Natural killer cell treated with Interleukin-12 subunit alpha and Interleukin-12 subunit beta and Interleukin-15 and Interleukin-18, amount 100 ng/mL, for 72 hours (primary cell): ENCODE measurements at regions not wholly inside any gene's neighbourhood (a gene's known extent, or its start where the extent isn't known, plus 50 kb on each side); places are given as distances from the start of the nearest gene placed in this dataset.

ENCODE experiments used
- ATAC-seq, 2 donors: fragments of 150-1000 bp; cut with Tn5 transposase in 1 of 2; sonication (Bioruptor Pico), chemical (Tn5 transposase) in 1 of 2; 2 replicates each; pipeline ENCODE4 v1.10.0; 2021
- DNase-seq: peaks from one replicate; pipeline ENCODE4 v3.0.0; 2022; ENCODE audit warnings: low spot score
- H3K27ac Mint-ChIP-seq, 2 donors: 1 replicate in 1 of 2; 2 replicates in 1 of 2; pipeline ENCODE4 v1.8.0; 2022; ENCODE audit warnings: mixed read lengths in 2 of 2, mild to moderate bottlenecking in 1 of 2, moderate library complexity in 1 of 2
- H3K27me3 Mint-ChIP-seq, 2 donors: 1 replicate in 1 of 2; 2 replicates in 1 of 2; pipeline ENCODE4 v1.8.0; 2022; ENCODE audit warnings: mixed read lengths in 2 of 2
- H3K36me3 Mint-ChIP-seq: one replicate; pipeline ENCODE4 v1.8.0; 2022; ENCODE audit warnings: mixed read lengths
- H3K4me1 Mint-ChIP-seq, 2 donors: 1 replicate in 1 of 2; 2 replicates in 1 of 2; pipeline ENCODE4 v1.8.0; 2022; ENCODE audit warnings: low read depth in 2 of 2, mixed read lengths in 2 of 2, mild to moderate bottlenecking in 1 of 2
- H3K4me3 Mint-ChIP-seq: one replicate; pipeline ENCODE4 v1.8.0; 2022; ENCODE audit warnings: mixed read lengths
- H3K9me3 Mint-ChIP-seq: 2 replicates; pipeline ENCODE4 v1.8.0; 2022; ENCODE audit warnings: mixed read lengths

DNA sequence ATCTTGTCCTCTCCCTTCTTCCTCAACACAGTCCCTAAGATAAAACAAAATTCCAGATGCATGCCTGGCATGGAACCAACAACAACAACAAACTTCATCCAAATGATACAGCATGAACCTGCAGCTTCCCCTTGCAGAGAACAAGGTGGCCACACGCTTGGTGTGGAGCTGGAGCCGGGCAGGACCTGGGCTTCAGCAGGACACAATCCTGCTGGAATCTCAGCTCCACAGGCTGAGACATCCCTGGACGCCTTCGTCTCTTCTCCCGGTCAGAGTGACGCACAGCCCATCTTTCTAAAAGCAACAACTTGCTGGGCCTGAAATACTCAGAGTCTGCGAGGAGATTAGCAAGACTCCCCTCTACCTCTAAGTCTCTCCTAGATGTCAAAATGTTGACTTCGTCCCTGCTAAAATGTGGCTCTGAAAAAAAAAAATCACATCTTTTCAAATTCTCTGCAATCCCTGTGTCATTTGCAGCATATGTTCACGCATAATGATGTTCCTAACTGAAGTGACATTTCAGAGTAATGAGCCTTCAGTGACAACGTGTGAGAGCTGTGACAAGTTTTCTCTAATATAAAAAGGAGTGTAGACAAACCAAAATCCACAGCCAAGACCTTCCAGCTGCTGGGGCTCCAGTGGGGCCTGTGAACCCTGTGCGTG, 1232.3 kb downstream of the TBC1D22A start:
- no peak for ATAC-seq
- Mint-ChIP-seq H3K27ac (no peak overlapping the region), H3K36me3 (peaks cover 2% of the 10 kb centered on the region), H3K4me3 (no peak overlapping the region), H3K9me3 (peaks cover under 1% of the 10 kb centered on the region), H3K4me1 (no peaks in the 10 kb centered on the region), H3K27me3 (peaks cover 3 to 13% of the 10 kb centered on the region in 2 donors)
- no peak for DNase-seq

GRCh38 chr22:47994045-47994444, 1231.6 kb downstream of the TBC1D22A start:
- H3K27ac Mint-ChIP-seq: no peak overlapping the region
- peaks cover 3% of the 10 kb centered on the region for H3K9me3 Mint-ChIP-seq

GRCh38 chr22:47990481-47990880, 1228.0 kb downstream of the TBC1D22A start:
- DNase-seq: no peak
- no peak overlapping the region for H3K4me3 Mint-ChIP-seq

More at GRCh38 chr22:47994045-47994444, 1231.6 kb downstream of the TBC1D22A start:
- Mint-ChIP-seq H3K27me3 (peaks cover 8 to 18% of the 10 kb centered on the region in 2 donors), H3K4me1 (no peaks in the 10 kb centered on the region), H3K4me3 (no peak overlapping the region), H3K36me3 (peaks cover 6% of the 10 kb centered on the region)
- ATAC-seq (no peak), DNase-seq (no peak)

DNA sequence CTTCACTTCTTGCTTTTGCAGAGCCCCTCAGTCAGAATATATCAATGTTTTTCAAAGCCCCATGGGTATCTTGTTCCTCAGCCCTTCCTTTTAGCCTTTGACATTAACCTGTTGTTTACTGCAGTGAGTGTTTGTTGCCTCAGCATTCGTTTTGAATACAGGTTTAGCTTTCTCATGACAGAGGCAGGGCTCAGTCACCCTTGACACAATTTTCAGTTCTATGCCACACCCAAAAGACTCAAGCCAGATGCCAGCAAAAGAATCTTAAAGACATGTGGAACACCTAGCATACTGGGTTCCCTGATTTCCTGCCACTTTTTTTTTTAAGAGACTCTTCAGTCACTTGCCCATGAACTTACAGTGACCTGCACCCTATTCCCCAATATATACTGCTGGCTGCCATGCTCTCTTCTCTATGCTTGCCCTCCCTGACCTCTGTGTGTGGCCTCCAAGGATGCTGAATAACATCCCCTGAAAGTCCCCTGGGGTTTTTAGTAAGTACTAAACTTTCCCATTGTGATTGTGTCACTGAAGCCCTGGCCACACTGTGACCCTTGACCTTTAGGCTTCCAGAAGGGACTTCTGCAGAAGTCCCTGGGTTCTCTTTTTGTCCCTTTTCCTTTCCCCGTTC, 1225.5 kb downstream of the TBC1D22A start:
- peaks cover 24% of the 10 kb centered on the region for H3K9me3 Mint-ChIP-seq
- no peak overlapping the region for H3K4me3 Mint-ChIP-seq
- H3K4me1 Mint-ChIP-seq: no peaks in the 10 kb centered on the region
- H3K36me3 Mint-ChIP-seq: peaks cover 31% of the 10 kb centered on the region
- H3K27me3 Mint-ChIP-seq: peaks cover 44 to 59% of the 10 kb centered on the region in 2 donors
- H3K27ac Mint-ChIP-seq: no peak overlapping the region
- DNase-seq (no peak), ATAC-seq (no peak)

More at GRCh38 chr22:47990481-47990880, 1228.0 kb downstream of the TBC1D22A start:
- H3K27me3 Mint-ChIP-seq: peaks cover 41 to 42% of the 10 kb centered on the region in 2 donors
- no peaks in the 10 kb centered on the region for H3K4me1 Mint-ChIP-seq
- no peak for ATAC-seq
- no peak overlapping the region for H3K27ac Mint-ChIP-seq
- peaks cover 31% of the 10 kb centered on the region for H3K36me3 Mint-ChIP-seq
- H3K9me3 Mint-ChIP-seq: peaks cover 24% of the 10 kb centered on the region

GRCh38 chr22:47976219-47976618, 1213.8 kb downstream of the TBC1D22A start:
- H3K4me1 Mint-ChIP-seq: no peaks in the 10 kb centered on the region
- DNase-seq: no peak
- no peak overlapping the region for H3K4me3 Mint-ChIP-seq
- no peaks in the 10 kb centered on the region for H3K9me3 Mint-ChIP-seq
- no peak overlapping the region for H3K27ac Mint-ChIP-seq
- H3K36me3 Mint-ChIP-seq: peaks cover 5% of the 10 kb centered on the region
- peaks cover 21 to 49% of the 10 kb centered on the region in 2 donors for H3K27me3 Mint-ChIP-seq
- no peak for ATAC-seq

GRCh38 chr22:47967831-47968230, 1205.4 kb downstream of the TBC1D22A start:
- Mint-ChIP-seq H3K9me3 (no peaks in the 10 kb centered on the region), H3K27ac (no peak overlapping the region), H3K36me3 (no peaks in the 10 kb centered on the region), H3K4me3 (no peak overlapping the region), H3K4me1 (no peaks in the 10 kb centered on the region), H3K27me3 (peaks cover 12 to 34% of the 10 kb centered on the region in 2 donors)
- ATAC-seq (no peak), DNase-seq (no peak)

DNA sequence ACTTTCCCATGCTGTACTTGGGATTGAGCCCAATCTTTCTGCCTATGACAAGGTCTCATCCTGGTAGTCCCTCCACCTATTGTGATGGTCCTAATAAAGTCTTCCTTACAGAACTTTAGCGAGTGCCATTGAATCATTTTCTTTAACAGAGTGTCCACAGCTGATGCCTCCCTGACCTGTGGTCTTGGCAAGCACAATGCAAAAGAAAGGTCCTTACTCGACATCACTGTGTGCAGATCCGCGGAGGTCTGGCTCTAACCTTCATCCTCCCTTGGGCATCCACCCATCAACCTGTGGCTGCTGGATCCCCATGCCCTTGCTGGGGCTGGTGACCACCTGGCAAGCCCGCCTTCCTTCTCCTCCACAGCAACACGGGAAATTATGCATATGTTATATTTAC, 1203.9 kb downstream of the TBC1D22A start:
- Mint-ChIP-seq H3K27me3 (peaks cover 11 to 32% of the 10 kb centered on the region in 2 donors), H3K4me1 (no peaks in the 10 kb centered on the region), H3K27ac (no peak overlapping the region), H3K36me3 (no peaks in the 10 kb centered on the region), H3K4me3 (no peak overlapping the region), H3K9me3 (no peaks in the 10 kb centered on the region)
- ATAC-seq: no peak
- DNase-seq: no peak

DNA sequence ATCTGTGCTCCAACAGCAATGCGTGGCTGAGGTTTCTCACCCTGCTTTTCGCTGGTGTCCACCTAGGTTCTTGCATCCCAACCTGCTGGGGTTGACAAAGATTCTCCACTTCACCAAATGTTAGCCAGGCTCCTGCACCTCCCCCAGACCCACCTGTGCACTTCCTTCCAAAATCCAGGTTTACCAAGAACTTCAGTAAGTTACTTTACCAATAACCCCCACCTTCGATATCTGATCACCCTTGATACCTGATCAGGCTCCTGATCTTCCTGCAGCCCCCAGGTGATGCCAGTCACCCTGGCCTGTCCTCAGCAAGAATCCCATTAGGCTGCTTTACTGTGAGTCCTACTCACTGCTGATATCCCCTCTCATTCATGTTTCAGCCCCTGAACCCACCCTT, 1203.4 kb downstream of the TBC1D22A start:
- H3K27ac Mint-ChIP-seq: no peak overlapping the region
- no peaks in the 10 kb centered on the region for H3K36me3 Mint-ChIP-seq
- peaks cover 11 to 32% of the 10 kb centered on the region in 2 donors for H3K27me3 Mint-ChIP-seq
- H3K4me1 Mint-ChIP-seq: no peaks in the 10 kb centered on the region
- no peak for ATAC-seq
- H3K4me3 Mint-ChIP-seq: no peak overlapping the region
- H3K9me3 Mint-ChIP-seq: no peaks in the 10 kb centered on the region
- DNase-seq: no peak

- Mint-ChIP-seq H3K27me3 (peaks cover 11 to 34% of the 10 kb centered on the region in 2 donors), H3K36me3 (no peaks in the 10 kb centered on the region), H3K9me3 (no peaks in the 10 kb centered on the region), H3K4me1 (no peaks in the 10 kb centered on the region), H3K27ac (no peak overlapping the region), H3K4me3 (no peak overlapping the region)
- ATAC-seq (no peak), DNase-seq (no peak)
Measured at GRCh38 chr22:47965066-47965465, 1202.6 kb downstream of the TBC1D22A start.

DNA sequence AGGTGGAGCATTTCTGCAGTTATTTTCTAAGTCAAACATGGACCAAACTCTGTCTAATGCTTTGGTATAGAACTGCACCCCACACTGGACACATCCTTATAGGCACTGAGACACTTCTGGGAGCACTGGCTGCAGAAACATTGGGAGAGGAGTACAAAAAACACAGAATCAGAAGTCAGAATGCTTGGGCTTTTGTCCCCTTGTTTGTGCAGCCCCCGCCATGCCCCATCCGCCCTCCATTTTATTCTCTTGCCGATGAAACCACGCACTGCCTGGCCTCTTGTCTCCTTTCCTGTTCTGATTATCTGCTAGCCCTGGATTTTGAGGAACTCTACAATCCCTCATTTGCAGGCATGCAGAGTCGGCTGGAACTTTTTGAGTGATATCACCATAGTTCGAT, 1201.2 kb downstream of the TBC1D22A start:
- Mint-ChIP-seq H3K9me3 (no peaks in the 10 kb centered on the region), H3K4me1 (no peaks in the 10 kb centered on the region), H3K36me3 (peaks cover 4% of the 10 kb centered on the region), H3K4me3 (no peak overlapping the region), H3K27me3 (peaks cover 15 to 34% of the 10 kb centered on the region in 2 donors), H3K27ac (no peak overlapping the region)
- ATAC-seq (no peak), DNase-seq (no peak)

- no peak for ATAC-seq
- H3K4me3 Mint-ChIP-seq: no peak overlapping the region
- H3K36me3 Mint-ChIP-seq: peaks cover 5% of the 10 kb centered on the region
- peaks cover 17 to 34% of the 10 kb centered on the region in 2 donors for H3K27me3 Mint-ChIP-seq
- H3K9me3 Mint-ChIP-seq: no peaks in the 10 kb centered on the region
- H3K4me1 Mint-ChIP-seq: no peaks in the 10 kb centered on the region
- no peak for DNase-seq
- H3K27ac Mint-ChIP-seq: no peak overlapping the region
Measured at GRCh38 chr22:47957649-47958048, 1195.2 kb downstream of the TBC1D22A start.

GRCh38 chr22:47954107-47954506, 1191.7 kb downstream of the TBC1D22A start:
- no peaks in the 10 kb centered on the region for H3K9me3 Mint-ChIP-seq
- no peak overlapping the region for H3K4me3 Mint-ChIP-seq
- H3K27me3 Mint-ChIP-seq: peaks cover 31 to 57% of the 10 kb centered on the region in 2 donors
- H3K36me3 Mint-ChIP-seq: peaks cover 10% of the 10 kb centered on the region
- DNase-seq: no peak
- H3K4me1 Mint-ChIP-seq: no peaks in the 10 kb centered on the region
- ATAC-seq: no peak
- no peak overlapping the region for H3K27ac Mint-ChIP-seq

- DNase-seq (no peak), ATAC-seq (peak in 1 of 2 donors; percentile 17)
- Mint-ChIP-seq H3K27me3 (peaks cover 4 to 13% of the 10 kb centered on the region in 2 donors), H3K27ac (no peak overlapping the region), H3K4me3 (no peak overlapping the region), H3K4me1 (peaks cover 19 to 21% of the 10 kb centered on the region in 2 donors), H3K9me3 (no peaks in the 10 kb centered on the region), H3K36me3 (no peaks in the 10 kb centered on the region)
Measured at GRCh38 chr22:47944941-47945340, 1182.5 kb downstream of the TBC1D22A start.
